HG03159 (cell line): ENCODE measurements at regions not wholly inside any gene's neighbourhood (a gene's known extent, or its start where the extent isn't known, plus 50 kb on each side); places are given as distances from the start of the nearest gene placed in this dataset.

ENCODE experiments used
- ATAC-seq: cut with Tn5 transposase; IDR thresholded peaks from one replicate; pipeline ENCODE4 v1.9.1; 2021; ENCODE audit warnings: mild to moderate bottlenecking, moderate library complexity; ENCODE audit not compliant: unreplicated experiment

DNA sequence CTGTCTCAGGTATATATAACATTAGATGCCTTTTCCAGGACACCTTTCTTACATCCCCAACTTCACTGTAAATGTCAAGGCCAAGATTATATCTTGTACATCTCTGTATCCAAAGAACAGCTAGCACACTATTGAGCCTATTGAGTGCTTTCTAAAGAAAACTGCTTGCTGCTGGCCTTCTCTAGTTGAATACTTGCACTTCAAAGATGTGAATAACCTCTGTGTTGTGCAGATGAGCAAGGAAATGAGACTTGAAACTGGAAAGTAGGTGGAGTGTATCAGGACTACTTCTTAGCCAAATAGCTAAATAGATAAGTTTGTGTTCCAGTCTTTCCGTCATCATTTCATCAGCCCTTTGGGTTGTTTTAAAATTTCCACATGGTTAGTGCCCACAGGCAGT, 704.4 kb upstream of the AMOT start:
- ATAC-seq = no peak

GRCh38 chrX:113539599-113540356, 699.1 kb upstream of the AMOT start:
- no peak for ATAC-seq

DNA sequence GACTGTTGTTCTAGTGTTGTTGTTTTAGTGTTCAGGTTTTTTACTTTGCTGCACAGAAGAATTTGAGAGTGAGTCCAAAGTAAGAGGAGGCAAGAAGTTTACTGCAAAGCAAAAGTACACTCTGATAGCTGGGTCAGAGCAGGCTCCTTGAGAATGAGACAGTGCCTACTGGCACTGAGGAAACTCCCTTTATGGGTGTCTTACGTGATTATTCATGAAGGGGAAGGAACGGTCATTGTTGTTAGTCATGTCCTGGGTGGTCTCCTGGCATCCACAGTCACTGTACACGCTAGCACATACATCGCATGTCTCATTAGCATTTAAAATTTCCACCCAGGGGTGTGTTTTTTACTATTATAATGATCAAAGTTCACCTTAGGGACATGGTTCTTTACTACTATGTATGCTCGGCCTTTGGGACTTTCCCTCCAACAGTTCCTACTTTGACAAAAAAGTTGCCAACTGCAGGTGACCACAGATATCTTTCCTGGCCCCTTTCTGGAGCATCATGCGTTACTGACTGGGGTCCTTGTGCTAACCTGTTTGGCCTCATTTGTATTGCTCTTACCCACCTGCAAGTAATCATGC, 688.9 kb upstream of the AMOT start:
- no peak for ATAC-seq

DNA sequence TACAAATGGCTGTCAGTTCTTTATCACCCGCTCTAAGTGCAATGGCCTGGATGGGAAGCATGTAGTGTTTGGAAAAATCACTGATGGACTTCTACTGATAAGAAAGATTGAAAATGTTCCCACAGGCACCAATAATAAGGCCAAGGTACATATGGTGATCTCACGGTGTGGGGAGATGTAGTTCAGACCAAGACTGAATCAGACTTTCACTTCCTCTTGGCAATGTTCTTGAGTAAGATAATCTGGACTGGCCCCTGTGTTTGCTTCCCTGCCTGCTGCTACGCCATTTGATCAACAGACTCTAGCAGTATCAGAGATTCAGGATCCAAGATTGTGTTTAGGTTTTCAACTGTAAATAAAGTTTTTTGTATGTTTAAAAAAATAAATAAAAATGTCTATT, 682.2 kb upstream of the AMOT start:
- ATAC-seq = peak; percentile 100

DNA sequence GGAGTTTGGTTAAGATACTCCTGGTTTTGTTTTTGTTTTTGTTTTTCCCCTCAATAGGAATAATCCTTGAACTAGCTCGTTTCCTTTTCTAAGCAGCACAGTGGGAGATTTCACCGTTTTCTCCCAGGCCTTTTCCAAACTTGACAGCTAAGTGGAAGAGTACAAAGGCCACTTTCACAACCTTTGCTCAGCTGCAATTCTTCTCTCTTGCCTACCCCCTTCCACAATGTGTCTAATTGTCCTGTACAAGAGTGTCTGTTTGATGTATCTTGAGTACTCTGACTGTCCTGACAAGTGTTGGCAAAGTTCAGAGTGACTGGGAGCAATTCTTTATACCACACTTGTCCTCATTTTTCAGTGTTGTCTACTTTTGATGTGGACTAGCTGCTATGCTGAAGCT, 674.3 kb upstream of the AMOT start:
- ATAC-seq = no peak

GRCh38 chrX:113512700-113513395, 672.2 kb upstream of the AMOT start:
- ATAC-seq = no peak

DNA sequence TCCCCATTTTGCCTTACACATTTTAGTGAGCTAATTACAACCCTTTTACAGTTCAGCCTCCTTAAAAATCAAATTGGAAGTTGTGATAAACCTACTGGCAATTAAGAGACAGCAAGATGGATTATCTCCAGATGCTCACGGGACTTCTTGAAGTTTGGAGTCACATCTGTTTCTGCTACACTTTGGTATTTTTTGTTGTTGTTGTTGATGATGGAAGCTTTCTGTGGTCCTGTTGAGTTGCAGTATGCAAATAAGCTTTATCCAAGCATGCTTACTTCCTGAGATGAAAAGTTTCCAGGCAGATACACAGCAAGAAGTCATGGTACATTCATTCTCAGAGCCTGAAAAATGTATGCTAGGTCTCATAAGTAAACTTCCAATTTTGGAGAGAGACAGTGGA, 670.0 kb upstream of the AMOT start:
- ATAC-seq = no peak

- no peak for ATAC-seq
Observed at GRCh38 chrX:113492895-113493294, 652.3 kb upstream of the AMOT start.

- peak; percentile 65 for ATAC-seq
Observed at GRCh38 chrX:113473418-113473817, 632.8 kb upstream of the AMOT start.

- ATAC-seq = peak; percentile 65
Observed at GRCh38 chrX:113473015-113473414, 632.4 kb upstream of the AMOT start.

- no peak for ATAC-seq
Observed at GRCh38 chrX:113470166-113470565, 629.5 kb upstream of the AMOT start.

- no peak for ATAC-seq
Observed at GRCh38 chrX:113457719-113458118, 617.1 kb upstream of the AMOT start.

GRCh38 chrX:113455582-113455981, 615.0 kb upstream of the AMOT start:
- ATAC-seq = no peak

- no peak for ATAC-seq
Observed at GRCh38 chrX:113429011-113429410, 588.4 kb upstream of the AMOT start.

GRCh38 chrX:113422323-113422722, 581.7 kb upstream of the AMOT start:
- ATAC-seq = no peak

DNA sequence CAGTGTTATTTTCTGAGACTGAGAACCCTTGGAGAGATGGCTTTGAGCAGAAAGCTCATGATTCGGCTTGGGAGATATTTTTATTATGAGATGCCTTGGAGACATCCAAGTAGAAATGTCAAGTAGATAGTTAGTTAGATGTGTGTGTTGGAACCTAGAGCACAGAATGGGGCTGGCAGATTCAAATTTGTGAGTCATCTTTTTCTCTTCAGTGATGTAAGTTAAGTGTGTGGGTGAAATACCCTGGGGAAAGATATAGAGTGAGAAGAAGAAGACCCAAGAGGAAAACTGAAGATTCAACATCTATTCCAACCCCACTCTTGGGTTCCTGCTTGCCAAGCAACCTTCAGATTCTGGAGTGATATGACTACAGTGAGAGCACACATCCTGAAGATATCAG, 580.8 kb upstream of the AMOT start:
- no peak for ATAC-seq

DNA sequence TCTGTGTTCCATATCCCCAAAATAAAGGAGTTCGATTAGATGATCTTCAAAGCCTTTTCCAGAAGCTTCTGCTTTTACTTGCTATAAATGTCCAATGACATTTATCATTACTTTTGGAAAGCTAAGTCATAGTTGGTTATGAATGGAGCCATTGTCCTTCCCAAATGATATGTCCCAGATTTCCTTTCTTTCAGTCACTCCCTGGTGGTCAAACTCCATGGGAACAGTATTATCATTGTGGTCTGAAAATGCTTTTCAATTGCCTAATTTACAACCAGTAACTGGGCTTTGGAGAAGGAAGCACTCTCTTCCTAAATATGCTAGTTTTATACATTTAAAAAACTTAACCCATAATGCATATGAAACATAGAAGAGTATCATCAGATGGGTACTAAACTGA, 571.5 kb upstream of the AMOT start:
- ATAC-seq = no peak

DNA sequence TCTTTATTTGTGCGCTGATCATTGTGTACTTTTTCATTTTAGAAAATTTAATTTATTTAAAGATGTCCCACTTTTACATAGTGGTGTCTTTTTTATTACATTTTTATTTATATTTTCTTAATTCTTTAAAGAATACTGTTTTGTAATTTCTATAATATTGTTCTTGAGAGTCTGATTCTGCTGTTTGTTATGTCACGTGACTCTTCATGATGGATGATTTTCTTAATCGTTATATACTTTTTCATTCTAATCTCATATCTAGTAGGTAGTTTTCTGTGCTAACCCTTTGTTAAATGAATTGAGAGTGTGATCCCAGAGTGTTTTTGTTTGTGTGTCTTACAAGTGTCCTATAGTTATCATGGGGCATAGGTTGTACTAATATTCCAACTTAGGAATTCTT, 568.2 kb upstream of the AMOT start:
- ATAC-seq = no peak

- ATAC-seq = no peak
Observed at GRCh38 chrX:113400193-113400704, 559.6 kb upstream of the AMOT start.

DNA sequence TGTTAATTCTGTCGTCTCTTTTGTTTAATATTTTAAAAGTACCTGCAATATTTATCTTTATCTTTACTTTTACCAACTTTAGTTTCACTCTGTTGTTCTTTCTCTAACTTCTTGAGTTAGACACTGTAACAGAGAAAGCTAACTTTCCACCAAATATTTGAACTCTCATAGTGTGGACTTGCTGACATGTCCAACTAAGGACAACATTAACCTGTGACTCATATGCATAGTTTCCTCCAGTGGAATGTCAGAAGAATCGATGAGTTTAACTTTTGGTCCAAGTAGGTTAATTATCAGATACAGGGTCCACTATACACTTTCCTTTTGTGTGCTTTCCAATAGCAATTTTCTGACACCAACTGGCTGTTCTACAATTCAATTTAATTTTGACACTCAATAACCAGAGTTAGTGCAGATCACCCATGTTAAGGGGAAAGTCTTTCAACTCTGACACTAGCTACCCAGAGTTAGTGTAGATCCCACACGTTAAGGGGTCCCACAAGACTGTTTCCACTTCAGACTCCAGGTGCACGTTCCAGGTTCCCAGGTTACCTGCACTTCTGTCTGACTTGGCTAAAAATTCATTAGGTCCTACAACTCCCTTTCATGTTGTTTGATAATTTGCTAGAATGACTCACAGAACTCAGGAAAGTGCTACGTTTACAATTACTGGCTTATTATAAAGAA, 559.0 kb upstream of the AMOT start:
- ATAC-seq = no peak

GRCh38 chrX:113392355-113392754, 551.7 kb upstream of the AMOT start:
- ATAC-seq = no peak
